ENCODE measurements at regions not wholly inside any gene's neighbourhood (a gene's known extent, or its start where the extent isn't known, plus 50 kb on each side); places are given as distances from the start of the nearest gene placed in this dataset.
"Not testable (repeated sequence)": the region's sequence is repeated elsewhere in the genome, so short reads cannot be mapped to it uniquely, and the experiment has no call there.

- Histone ChIP-seq H3K4me3 (ENCODE audit: low read depth, low read length) (no peak overlapping the region), H3K36me3 (ENCODE audit: control insufficient read depth, insufficient read depth, low read length) (no peaks in the 10 kb centered on the region), H3K27me3 (ENCODE audit: control insufficient read depth, insufficient read depth, low read length) (no peaks in the 10 kb centered on the region)
- TF ChIP-seq CTCF (IDR thresholded peaks at IDR 0.05; ENCODE audit: insufficient read depth, low read length, severe bottlenecking) = no peak
- DNase-seq (ENCODE audit: low read depth) (peak; percentile 19), FAIRE-seq (no peak)
Measured at GRCh38 chrX:40864972-40865371, 129.6 kb upstream of the MED14 start.

- H3K4me3 ChIP-seq (ENCODE audit: low read depth, low read length) = no peak overlapping the region
- DNase-seq (ENCODE audit: low read depth) = no peak
Measured at GRCh38 chrX:40866893-40867292, 131.6 kb upstream of the MED14 start.

GRCh38 chrX:40867352-40867751 lies 132.0 kb upstream of the MED14 start:
- no peak for TF ChIP-seq CTCF (IDR thresholded peaks at IDR 0.05; ENCODE audit: insufficient read depth, low read length, severe bottlenecking)
- FAIRE-seq (no peak), DNase-seq (ENCODE audit: low read depth) (peak; percentile 60)
- H3K36me3 ChIP-seq (ENCODE audit: control insufficient read depth, insufficient read depth, low read length) = no peaks in the 10 kb centered on the region
- H3K27me3 ChIP-seq (ENCODE audit: control insufficient read depth, insufficient read depth, low read length) = no peaks in the 10 kb centered on the region
- H3K4me3 ChIP-seq (ENCODE audit: low read depth, low read length) = no peak overlapping the region

More at GRCh38 chrX:40866893-40867292, 131.6 kb upstream of the MED14 start:
- Histone ChIP-seq H3K27me3 (ENCODE audit: control insufficient read depth, insufficient read depth, low read length) (no peaks in the 10 kb centered on the region), H3K36me3 (ENCODE audit: control insufficient read depth, insufficient read depth, low read length) (no peaks in the 10 kb centered on the region)
- FAIRE-seq = peak; percentile 23
- no peak for TF ChIP-seq CTCF (IDR thresholded peaks at IDR 0.05; ENCODE audit: insufficient read depth, low read length, severe bottlenecking)

- no peak for TF ChIP-seq CTCF (IDR thresholded peaks at IDR 0.05; ENCODE audit: insufficient read depth, low read length, severe bottlenecking)
- no peak overlapping the region for H3K4me3 ChIP-seq (ENCODE audit: low read depth, low read length)
- DNase-seq (ENCODE audit: low read depth) = no peak
- H3K27me3 ChIP-seq (ENCODE audit: control insufficient read depth, insufficient read depth, low read length) = no peaks in the 10 kb centered on the region
- FAIRE-seq = no peak
- no peaks in the 10 kb centered on the region for H3K36me3 ChIP-seq (ENCODE audit: control insufficient read depth, insufficient read depth, low read length)
Measured at GRCh38 chrX:40868868-40869267, 133.5 kb upstream of the MED14 start.

GRCh38 chrX:40870982-40871381 lies 135.6 kb upstream of the MED14 start:
- H3K4me3 ChIP-seq (ENCODE audit: low read depth, low read length); DNase-seq (ENCODE audit: low read depth); FAIRE-seq; H3K36me3 ChIP-seq (ENCODE audit: control insufficient read depth, insufficient read depth, low read length); H3K27me3 ChIP-seq (ENCODE audit: control insufficient read depth, insufficient read depth, low read length): not testable (repeated sequence)

GRCh38 chrX:40871385-40872082 lies 136.2 kb upstream of the MED14 start:
- TF ChIP-seq CTCF (IDR thresholded peaks at IDR 0.05; ENCODE audit: insufficient read depth, low read length, severe bottlenecking) = no peak
- H3K36me3 ChIP-seq (ENCODE audit: control insufficient read depth, insufficient read depth, low read length) = no peaks in the 10 kb centered on the region
- FAIRE-seq (no peak), DNase-seq (ENCODE audit: low read depth) (peak; percentile 25)
- H3K4me3 ChIP-seq (ENCODE audit: low read depth, low read length) = no peak overlapping the region
- H3K27me3 ChIP-seq (ENCODE audit: control insufficient read depth, insufficient read depth, low read length) = no peaks in the 10 kb centered on the region
